Cardiac fibroblast (primary cell): ENCODE measurements at regions not wholly inside any gene's neighbourhood (a gene's known extent, or its start where the extent isn't known, plus 50 kb on each side); places are given as distances from the start of the nearest gene placed in this dataset.

Experiments used
- DNase-seq, 2 donors: peaks; one replicate each; pipeline versions ENCODE4 v3.0.0 to v3.0.0-alpha.2; 2010; ENCODE audit warnings: low read depth in 2 of 2
- H3K4me3 ChIP-seq, 2 donors: replicated peaks in 1 of 2; 1 replicate in 1 of 2; 2 replicates in 1 of 2; pipeline ENCODE4 v1.5.1; 2011; ENCODE audit warnings: low read depth in 2 of 2, low read length in 2 of 2, mild to moderate bottlenecking in 2 of 2, moderate library complexity in 1 of 2
- CTCF ChIP-seq: IDR thresholded peaks from one replicate; pipeline ENCODE4 v1.5.1; 2011; ENCODE audit warnings: low read depth, mild to moderate bottlenecking, low read length, inconsistent platforms

GRCh38 chr14:28057359-28058296 is 709.0 kb upstream of the FOXG1 start:
- H3K4me3 ChIP-seq = peak overlapping the region in 1 of 2 donors; percentile 8
- DNase-seq = peak in 1 of 2 donors; percentile 0
- no peak for TF ChIP-seq CTCF

GRCh38 chr14:28059254-28059653 is 707.3 kb upstream of the FOXG1 start:
- H3K4me3 ChIP-seq = no peak overlapping the region
- DNase-seq = no peak
- TF ChIP-seq CTCF = no peak

GRCh38 chr14:28061006-28061405 is 705.6 kb upstream of the FOXG1 start:
- DNase-seq = no peak
- no peak for TF ChIP-seq CTCF
- H3K4me3 ChIP-seq = no peak overlapping the region

GRCh38 chr14:28077021-28077420 is 689.6 kb upstream of the FOXG1 start:
- DNase-seq = no peak
- no peak for TF ChIP-seq CTCF
- no peak overlapping the region for H3K4me3 ChIP-seq

- H3K4me3 ChIP-seq = no peak overlapping the region
- DNase-seq = no peak
- no peak for TF ChIP-seq CTCF
Measured at GRCh38 chr14:28083389-28083788, 683.2 kb upstream of the FOXG1 start.

GRCh38 chr14:28088125-28088524 is 678.5 kb upstream of the FOXG1 start:
- no peak for TF ChIP-seq CTCF
- H3K4me3 ChIP-seq = no peak overlapping the region
- no peak for DNase-seq
